SU-DHL-6 (cell line): ENCODE measurements at regions not wholly inside any gene's neighbourhood (a gene's known extent, or its start where the extent isn't known, plus 50 kb on each side); places are given as distances from the start of the nearest gene placed in this dataset.

ENCODE experiments used
- H2AFZ ChIP-seq: fragments of 200-600 bp; sonication (generic); 2 replicates; pipeline ENCODE4 v1.6.1; 2014; ENCODE audit warnings: low read depth, mild to moderate bottlenecking, moderate library complexity, mixed read lengths, antibody characterized with exemption, low read length; ENCODE audit not compliant: severe bottlenecking
- H3F3A ChIP-seq: fragments of 200-600 bp; shearing (Covaris generic); 2 replicates; pipeline ENCODE4 v1.6.0; 2016; ENCODE audit warnings: antibody characterized with exemption, mild to moderate bottlenecking; ENCODE audit not compliant: insufficient read depth
- H3K27ac ChIP-seq: fragments of 200-600 bp; sonication (generic); 2 replicates; pipeline ENCODE4 v1.5.1; 2016; ENCODE audit warnings: low read depth, mild to moderate bottlenecking, low read length, moderate library complexity, mixed read lengths
- H3K27me3 ChIP-seq: fragments of 200-600 bp; sonication (generic), shearing (Covaris generic); 2 replicates; pipeline ENCODE4 v1.6.0; 2014; ENCODE audit warnings: mild to moderate bottlenecking, low read length
- H3K36me3 ChIP-seq: fragments of 200-600 bp; sonication (generic); 2 replicates; pipeline ENCODE4 v1.6.1; 2014; ENCODE audit warnings: mild to moderate bottlenecking, low read length, mixed read lengths
- H3K4me2 ChIP-seq: fragments of 300-600, 200-600 bp; shearing (Covaris generic), sonication (generic); 2 replicates; pipeline ENCODE4 v1.6.0; 2014; ENCODE audit warnings: low read length, low read depth, mild to moderate bottlenecking; ENCODE audit not compliant: poor library complexity, severe bottlenecking
- H3K4me3 ChIP-seq: fragments of 200-600 bp; sonication (generic); 2 replicates; pipeline ENCODE4 v1.5.1; 2014; ENCODE audit warnings: antibody characterized with exemption, low read length, mild to moderate bottlenecking, mixed read lengths; ENCODE audit not compliant: insufficient read depth, poor library complexity, severe bottlenecking
- H3K79me2 ChIP-seq: fragments of 200-600 bp; sonication (generic); 2 replicates; pipeline ENCODE4 v1.6.1; 2014; ENCODE audit warnings: mild to moderate bottlenecking, low read length, moderate library complexity; ENCODE audit not compliant: insufficient read depth
- H3K9ac ChIP-seq: fragments of 200-600 bp; sonication (generic); 2 replicates; pipeline ENCODE4 v1.7.0; 2014; ENCODE audit warnings: mild to moderate bottlenecking, low read length
- H3K9me2 ChIP-seq: fragments of 200-600 bp; sonication (generic); replicated peaks from 2 replicates; pipeline ENCODE4 v1.6.1; 2014; ENCODE audit warnings: low read length; ENCODE audit not compliant: insufficient read depth
- H3K9me3 ChIP-seq: fragments of 200-600 bp; sonication (generic); 2 replicates; pipeline ENCODE4 v1.6.1; 2014; ENCODE audit warnings: low read length, mixed read lengths; ENCODE audit not compliant: insufficient read depth
- H4K20me1 ChIP-seq: fragments of 200-600 bp; sonication (generic); 2 replicates; pipeline ENCODE4 v1.6.1; 2014; ENCODE audit warnings: low read depth, mild to moderate bottlenecking, antibody characterized with exemption, low read length, moderate library complexity, mixed read lengths
- EZH2phosphoT487 ChIP-seq: fragments of 200-600 bp; sonication (generic), shearing (Covaris generic); conservative IDR thresholded peaks from 2 replicates; pipeline ENCODE4 v1.6.1; 2018; ENCODE audit warnings: mild to moderate bottlenecking, antibody characterized with exemption, low read length, moderate library complexity, mixed read lengths
- TF ChIP-seq, protein P1 (sequence below): fragments of 200-600 bp; sonication (generic); IDR thresholded peaks from one replicate; pipeline ENCODE4 v1.5.1; 2017; ENCODE audit warnings: antibody characterized with exemption, mild to moderate bottlenecking, low read length, moderate library complexity; ENCODE audit not compliant: insufficient read depth, poor library complexity, severe bottlenecking

DNA sequence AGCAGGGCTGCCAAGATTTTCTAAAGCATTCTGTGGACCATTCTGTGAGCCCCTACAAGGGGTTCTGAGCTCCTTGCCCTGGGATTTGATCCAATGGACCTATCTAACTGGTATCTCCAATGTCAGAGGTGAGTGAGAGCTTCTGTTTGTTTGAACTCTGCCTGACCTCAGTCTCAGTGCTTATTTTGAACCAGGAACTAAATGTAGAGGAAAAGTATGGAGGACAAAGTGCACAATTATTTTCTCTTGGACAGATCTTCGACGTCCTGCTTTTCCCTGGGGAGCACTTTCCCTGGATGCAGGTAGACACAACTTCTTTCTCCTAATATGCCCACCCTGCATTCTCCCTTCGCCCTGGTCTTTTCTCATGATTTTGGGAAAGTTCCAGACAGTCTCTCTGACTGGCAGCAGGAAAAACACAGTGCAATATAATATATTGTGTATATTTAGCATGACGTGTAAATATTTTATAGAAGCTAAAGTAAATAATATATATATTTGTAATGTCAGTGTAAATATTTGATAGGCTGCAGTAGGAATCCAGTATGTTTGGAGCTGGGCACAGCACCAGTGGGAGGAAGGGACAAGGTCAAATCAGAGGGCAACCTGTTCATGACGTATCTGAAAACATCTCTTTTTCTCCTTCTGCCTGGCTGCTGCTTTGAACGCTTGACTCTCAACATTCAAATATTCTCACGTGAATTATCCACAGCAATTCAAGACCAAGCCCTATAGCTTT, 184.0 kb upstream of the LYZL1 start:
- H3K4me2 ChIP-seq = no peak overlapping the region
- no peak overlapping the region for H3K4me3 ChIP-seq
- H3K27ac ChIP-seq = no peak overlapping the region
- H3K79me2 ChIP-seq = no peaks in the 10 kb centered on the region
- no peaks in the 10 kb centered on the region for H3K9me2 ChIP-seq
- no peaks in the 10 kb centered on the region for H3F3A ChIP-seq
- no peaks in the 10 kb centered on the region for H3K36me3 ChIP-seq
- no peaks in the 10 kb centered on the region for H4K20me1 ChIP-seq
- no peak overlapping the region for H3K9ac ChIP-seq
- H3K27me3 ChIP-seq = no peaks in the 10 kb centered on the region
- TF ChIP-seq, protein P1, sequence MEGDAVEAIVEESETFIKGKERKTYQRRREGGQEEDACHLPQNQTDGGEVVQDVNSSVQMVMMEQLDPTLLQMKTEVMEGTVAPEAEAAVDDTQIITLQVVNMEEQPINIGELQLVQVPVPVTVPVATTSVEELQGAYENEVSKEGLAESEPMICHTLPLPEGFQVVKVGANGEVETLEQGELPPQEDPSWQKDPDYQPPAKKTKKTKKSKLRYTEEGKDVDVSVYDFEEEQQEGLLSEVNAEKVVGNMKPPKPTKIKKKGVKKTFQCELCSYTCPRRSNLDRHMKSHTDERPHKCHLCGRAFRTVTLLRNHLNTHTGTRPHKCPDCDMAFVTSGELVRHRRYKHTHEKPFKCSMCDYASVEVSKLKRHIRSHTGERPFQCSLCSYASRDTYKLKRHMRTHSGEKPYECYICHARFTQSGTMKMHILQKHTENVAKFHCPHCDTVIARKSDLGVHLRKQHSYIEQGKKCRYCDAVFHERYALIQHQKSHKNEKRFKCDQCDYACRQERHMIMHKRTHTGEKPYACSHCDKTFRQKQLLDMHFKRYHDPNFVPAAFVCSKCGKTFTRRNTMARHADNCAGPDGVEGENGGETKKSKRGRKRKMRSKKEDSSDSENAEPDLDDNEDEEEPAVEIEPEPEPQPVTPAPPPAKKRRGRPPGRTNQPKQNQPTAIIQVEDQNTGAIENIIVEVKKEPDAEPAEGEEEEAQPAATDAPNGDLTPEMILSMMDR = no peak
- TF ChIP-seq EZH2phosphoT487 = no peak
- H2AFZ ChIP-seq = no peak overlapping the region
- no peaks in the 10 kb centered on the region for H3K9me3 ChIP-seq

DNA sequence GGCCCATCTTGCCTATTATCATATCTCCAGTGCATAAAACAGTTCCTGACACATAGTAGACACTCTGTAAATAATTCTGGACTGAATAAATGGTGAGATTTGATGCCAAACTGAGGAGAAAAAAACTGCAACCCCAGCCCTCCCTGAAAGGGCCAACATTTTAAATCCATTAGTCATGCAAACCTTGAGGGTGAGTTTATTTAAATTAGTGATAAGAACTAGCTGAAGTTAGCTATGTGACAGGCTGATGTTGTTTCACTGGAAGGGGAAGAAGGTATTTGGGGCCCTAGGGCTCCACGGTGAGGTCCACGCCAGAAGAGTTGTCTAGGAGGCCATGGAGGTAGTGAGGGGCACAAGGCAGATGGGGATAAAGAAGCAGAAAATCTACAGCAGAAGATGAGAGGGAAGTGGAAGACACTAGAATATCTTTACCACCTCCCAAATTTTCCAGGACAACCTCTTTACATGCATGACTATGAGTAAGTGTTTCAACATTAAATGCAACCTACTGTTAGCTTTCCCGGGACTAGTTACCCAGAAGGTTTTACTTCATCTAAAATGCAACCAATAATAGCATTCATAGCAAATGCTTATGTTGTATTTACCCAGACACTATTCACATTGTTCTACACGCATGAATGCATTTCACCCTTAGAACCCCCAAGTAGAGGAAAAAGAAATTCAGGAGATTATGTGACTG, 183.2 kb upstream of the LYZL1 start:
- Histone ChIP-seq H3K36me3 (no peaks in the 10 kb centered on the region), H3K9me3 (no peaks in the 10 kb centered on the region), H3K4me2 (no peak overlapping the region), H2AFZ (no peak overlapping the region), H4K20me1 (no peaks in the 10 kb centered on the region), H3K79me2 (no peaks in the 10 kb centered on the region), H3F3A (no peaks in the 10 kb centered on the region), H3K4me3 (no peak overlapping the region), H3K9ac (no peak overlapping the region), H3K27ac (no peak overlapping the region), H3K9me2 (no peaks in the 10 kb centered on the region), H3K27me3 (no peaks in the 10 kb centered on the region)
- TF ChIP-seq, protein P1 = no peak
- TF ChIP-seq EZH2phosphoT487 = no peak

DNA sequence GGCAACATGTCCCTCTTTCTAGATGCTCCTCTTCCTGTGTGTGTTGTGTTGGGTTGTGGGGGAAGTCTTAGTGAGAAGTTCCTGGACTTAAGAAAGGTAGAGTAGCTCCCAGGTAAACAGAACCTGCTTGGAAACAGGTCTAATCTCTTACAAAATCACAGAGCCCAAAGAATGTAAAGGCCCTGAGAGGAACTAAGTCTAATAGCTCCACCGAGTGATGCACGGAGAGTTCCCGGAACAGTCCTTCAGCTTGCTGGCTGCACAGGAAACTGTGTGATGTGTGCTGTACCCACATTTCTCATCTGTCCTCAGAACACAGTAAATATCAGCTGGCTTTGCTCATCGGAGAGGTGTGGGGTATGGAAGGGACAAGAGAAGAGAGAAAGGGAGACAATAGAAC, 182.6 kb upstream of the LYZL1 start:
- Histone ChIP-seq H3K9me3 (no peaks in the 10 kb centered on the region), H3F3A (no peaks in the 10 kb centered on the region), H3K27ac (no peak overlapping the region), H3K4me3 (no peak overlapping the region), H4K20me1 (no peaks in the 10 kb centered on the region), H3K36me3 (no peaks in the 10 kb centered on the region), H3K27me3 (no peaks in the 10 kb centered on the region), H2AFZ (no peak overlapping the region), H3K9ac (no peak overlapping the region), H3K4me2 (no peak overlapping the region), H3K79me2 (no peaks in the 10 kb centered on the region), H3K9me2 (no peaks in the 10 kb centered on the region)
- TF ChIP-seq, protein P1 = no peak
- TF ChIP-seq EZH2phosphoT487 = no peak
